ENCODE measurements at regions not wholly inside any gene's neighbourhood (a gene's known extent, or its start where the extent isn't known, plus 50 kb on each side); places are given as distances from the start of the nearest gene placed in this dataset.

DNA sequence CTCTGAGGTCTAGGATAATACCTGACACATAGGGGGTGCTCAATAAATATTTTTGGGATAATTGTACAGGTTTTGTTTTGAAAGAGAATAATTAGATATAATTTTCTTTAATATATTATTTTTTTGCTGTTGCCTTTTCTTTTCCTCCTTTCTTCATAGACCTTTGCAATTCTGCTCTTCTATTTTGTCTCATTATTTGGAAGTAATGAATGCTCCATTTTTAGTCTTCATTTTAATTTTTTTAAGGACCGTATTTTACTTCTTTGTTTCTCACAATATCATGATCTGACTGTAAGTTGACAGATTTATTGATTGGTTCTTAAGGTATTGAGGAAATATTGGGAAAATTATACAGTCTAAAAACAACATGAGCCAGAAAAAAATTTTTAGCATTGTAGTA, 150.5 kb upstream of the TMC3 start:
- POLR2A ChIA-PET, result no interaction called here
- Mint-ChIP-seq H3K36me3 (no peaks in the 10 kb centered on the region), H3K9me3 (peaks cover 2% of the 10 kb centered on the region), H3K4me1 (no peaks in the 10 kb centered on the region), H3K27me3 (no peaks in the 10 kb centered on the region), H3K27ac (no peak overlapping the region), H3K4me3 (no peak overlapping the region)
- ATAC-seq (ENCODE audit: low read depth) (no peak), DNase-seq (no peak)

DNA sequence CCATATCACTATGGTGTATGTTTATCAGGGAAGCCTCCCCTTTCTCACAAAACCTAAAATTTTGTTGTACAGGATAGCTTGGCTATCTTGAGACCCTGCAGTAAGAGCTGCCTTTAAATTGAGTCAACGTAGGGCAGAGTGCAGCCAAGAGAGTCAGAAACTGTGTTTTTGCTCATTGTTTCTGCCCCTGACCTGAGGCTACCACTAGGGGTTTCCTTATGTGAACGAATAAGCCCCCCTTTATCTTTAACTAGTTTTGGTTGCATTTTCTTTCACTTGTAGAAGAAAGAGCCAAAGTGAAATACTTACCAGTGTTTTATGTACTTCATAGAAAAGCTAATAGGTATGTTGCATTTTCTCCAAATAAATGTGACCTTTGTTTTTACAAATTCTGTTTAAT, 149.9 kb upstream of the TMC3 start:
- Mint-ChIP-seq H3K27me3 (no peaks in the 10 kb centered on the region), H3K9me3 (peaks cover 2% of the 10 kb centered on the region), H3K4me1 (no peaks in the 10 kb centered on the region), H3K27ac (no peak overlapping the region), H3K36me3 (no peaks in the 10 kb centered on the region), H3K4me3 (no peak overlapping the region)
- POLR2A ChIA-PET, result no interaction called here
- ATAC-seq (ENCODE audit: low read depth) (no peak), DNase-seq (no peak)

DNA sequence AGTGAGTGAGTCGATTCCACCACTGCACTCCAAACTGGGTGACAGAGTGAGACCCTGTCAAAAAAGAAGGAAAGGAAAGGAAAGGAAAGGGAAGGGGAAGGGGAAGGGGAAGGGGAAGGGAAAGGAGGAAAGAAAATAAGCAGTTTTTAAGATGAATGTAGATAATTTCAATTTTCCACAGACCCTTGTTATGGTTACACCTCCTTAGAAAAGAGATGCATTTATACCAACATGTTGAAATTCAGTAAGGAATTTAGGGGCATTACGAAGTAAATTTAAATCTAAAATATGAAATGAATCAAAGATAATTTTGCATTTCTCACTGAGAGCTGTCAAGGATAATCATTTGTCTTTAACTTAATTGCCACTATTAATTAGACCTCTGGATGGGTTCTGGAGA, 146.5 kb upstream of the TMC3 start:
- no peak overlapping the region for H3K27ac Mint-ChIP-seq
- H3K4me1 Mint-ChIP-seq, result peaks cover 1% of the 10 kb centered on the region

DNA sequence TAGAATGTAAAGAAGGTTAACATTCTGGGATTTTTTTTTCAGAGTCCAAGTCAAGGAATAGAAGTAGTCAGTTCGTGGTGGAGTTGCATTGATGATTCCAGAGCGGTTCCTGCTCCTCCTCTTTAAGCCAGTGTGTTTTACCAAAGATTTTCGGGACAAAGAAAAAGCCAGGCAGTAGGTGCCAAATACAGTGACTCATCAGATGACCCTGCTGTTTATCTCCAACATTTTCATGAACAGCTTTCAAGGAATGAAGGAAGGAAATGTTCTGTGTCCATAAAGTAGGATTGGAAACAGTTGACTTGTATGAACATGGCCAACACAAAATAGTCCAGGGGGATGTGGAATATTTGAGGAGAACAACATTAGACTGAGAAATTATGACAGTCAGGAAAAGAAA, 142.4 kb upstream of the TMC3 start:
- Mint-ChIP-seq H3K4me1 (peaks cover 1% of the 10 kb centered on the region), H3K4me3 (no peak overlapping the region), H3K9me3 (no peaks in the 10 kb centered on the region), H3K27me3 (peaks cover 8% of the 10 kb centered on the region), H3K36me3 (no peaks in the 10 kb centered on the region), H3K27ac (no peak overlapping the region)
- POLR2A ChIA-PET, result no interaction called here
- no peak for ATAC-seq (ENCODE audit: low read depth)
- DNase-seq, result no peak

More for the DNA sequence above, 146.5 kb upstream of the TMC3 start:
- no peak for DNase-seq
- Mint-ChIP-seq H3K9me3 (no peaks in the 10 kb centered on the region), H3K4me3 (no peak overlapping the region), H3K27me3 (peaks cover 4% of the 10 kb centered on the region), H3K36me3 (no peaks in the 10 kb centered on the region)
- POLR2A ChIA-PET, result no interaction called here
- ATAC-seq (ENCODE audit: low read depth), result no peak

DNA sequence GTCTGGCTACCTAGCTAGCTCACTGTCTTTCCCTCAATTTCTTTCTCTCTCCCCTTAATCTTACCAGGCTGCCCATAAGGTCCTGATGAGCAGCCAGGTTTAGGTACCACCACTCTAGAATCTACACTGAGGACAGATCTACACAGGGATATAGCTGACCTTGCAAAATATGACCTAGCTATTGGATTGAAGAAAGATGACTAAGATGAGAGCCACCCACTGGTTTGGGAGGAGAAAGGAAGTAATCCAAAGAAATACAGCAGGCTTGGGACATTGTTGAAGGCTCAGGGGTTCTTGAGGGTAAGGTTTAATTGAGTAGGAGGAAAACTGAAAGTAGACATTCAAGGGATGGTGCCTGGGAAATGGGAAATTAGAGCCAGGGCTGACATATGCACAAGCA, 142.0 kb upstream of the TMC3 start:
- H3K9me3 Mint-ChIP-seq, result no peaks in the 10 kb centered on the region
- ATAC-seq (ENCODE audit: low read depth) (no peak), DNase-seq (no peak)
- POLR2A ChIA-PET, result no interaction called here
- H3K4me1 Mint-ChIP-seq, result peaks cover 1% of the 10 kb centered on the region
- no peaks in the 10 kb centered on the region for H3K36me3 Mint-ChIP-seq
- H3K4me3 Mint-ChIP-seq, result no peak overlapping the region
- peaks cover 8% of the 10 kb centered on the region for H3K27me3 Mint-ChIP-seq
- H3K27ac Mint-ChIP-seq, result no peak overlapping the region

DNA sequence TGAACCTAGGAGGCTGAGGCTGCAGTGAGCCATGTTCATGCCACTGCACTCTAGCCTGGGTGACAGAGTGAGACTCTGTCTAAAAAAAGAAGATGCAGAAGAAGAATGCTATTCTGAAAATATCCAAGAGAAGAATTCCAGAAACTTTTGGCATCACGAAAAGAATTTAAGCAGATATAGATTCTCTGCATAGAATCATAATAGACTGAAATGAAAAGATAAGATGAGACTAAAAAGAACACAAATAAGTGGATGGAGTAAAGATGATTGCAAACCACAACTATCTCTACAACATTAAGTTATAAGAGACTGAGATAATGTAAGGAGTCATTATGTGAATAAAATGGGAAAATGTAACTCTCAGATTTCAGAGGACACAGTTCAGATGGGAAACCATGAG, 140.7 kb upstream of the TMC3 start:
- peaks cover 1% of the 10 kb centered on the region for H3K4me1 Mint-ChIP-seq
- DNase-seq, result no peak
- H3K27me3 Mint-ChIP-seq, result peaks cover 8% of the 10 kb centered on the region
- no peak overlapping the region for H3K27ac Mint-ChIP-seq
- H3K4me3 Mint-ChIP-seq, result no peak overlapping the region
- no peaks in the 10 kb centered on the region for H3K9me3 Mint-ChIP-seq
- no peaks in the 10 kb centered on the region for H3K36me3 Mint-ChIP-seq
- ATAC-seq (ENCODE audit: low read depth), result no peak
- POLR2A ChIA-PET, result no interaction called here

DNA sequence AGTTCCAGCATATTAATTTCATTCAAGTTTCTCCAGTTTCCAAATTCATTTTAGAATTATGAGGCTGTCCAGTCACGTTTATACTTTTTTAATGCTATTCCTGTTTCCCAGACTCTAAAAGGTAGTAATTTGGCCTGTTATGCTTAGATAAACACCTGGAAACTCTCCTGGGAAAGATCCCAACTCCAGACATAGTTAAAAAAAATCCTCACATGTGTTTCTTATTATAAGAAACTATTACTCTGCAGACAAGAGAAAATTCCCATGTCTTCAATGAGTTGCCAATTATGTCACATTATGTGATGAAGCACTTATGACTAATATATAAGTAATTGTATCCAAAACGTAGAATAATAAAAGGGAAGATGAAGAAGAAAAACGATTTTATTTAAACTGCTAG, 137.1 kb upstream of the TMC3 start:
- POLR2A ChIA-PET, result no interaction called here
- Mint-ChIP-seq H3K27me3 (peaks cover 8% of the 10 kb centered on the region), H3K27ac (no peak overlapping the region), H3K36me3 (no peaks in the 10 kb centered on the region), H3K4me3 (no peak overlapping the region), H3K4me1 (no peaks in the 10 kb centered on the region), H3K9me3 (no peaks in the 10 kb centered on the region)
- DNase-seq, result no peak
- ATAC-seq (ENCODE audit: low read depth), result no peak

DNA sequence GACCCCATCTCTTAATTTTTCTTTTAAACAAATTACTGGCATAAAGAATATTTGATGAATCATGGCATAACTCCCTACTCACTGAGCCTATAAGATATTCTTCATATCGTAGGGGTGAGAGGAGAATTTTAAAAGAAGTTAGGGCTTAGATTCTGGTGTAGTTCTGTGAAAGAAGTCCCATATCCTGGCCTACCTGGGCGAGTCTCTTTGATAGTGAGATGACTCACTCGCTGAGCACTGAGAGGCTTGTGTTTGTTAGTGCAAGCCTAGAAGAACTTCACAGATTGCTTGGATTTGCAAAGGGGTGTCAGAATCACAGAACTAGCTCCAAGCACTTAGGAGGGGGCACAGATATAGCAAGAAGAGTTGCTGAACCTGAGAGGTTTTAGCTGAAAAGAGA, 133.8 kb upstream of the TMC3 start:
- Mint-ChIP-seq H3K9me3 (no peaks in the 10 kb centered on the region), H3K36me3 (no peaks in the 10 kb centered on the region), H3K4me1 (no peaks in the 10 kb centered on the region), H3K4me3 (no peak overlapping the region), H3K27me3 (peaks cover 3% of the 10 kb centered on the region), H3K27ac (no peak overlapping the region)
- POLR2A ChIA-PET, result no interaction called here
- ATAC-seq (ENCODE audit: low read depth), result no peak
- DNase-seq, result no peak

DNA sequence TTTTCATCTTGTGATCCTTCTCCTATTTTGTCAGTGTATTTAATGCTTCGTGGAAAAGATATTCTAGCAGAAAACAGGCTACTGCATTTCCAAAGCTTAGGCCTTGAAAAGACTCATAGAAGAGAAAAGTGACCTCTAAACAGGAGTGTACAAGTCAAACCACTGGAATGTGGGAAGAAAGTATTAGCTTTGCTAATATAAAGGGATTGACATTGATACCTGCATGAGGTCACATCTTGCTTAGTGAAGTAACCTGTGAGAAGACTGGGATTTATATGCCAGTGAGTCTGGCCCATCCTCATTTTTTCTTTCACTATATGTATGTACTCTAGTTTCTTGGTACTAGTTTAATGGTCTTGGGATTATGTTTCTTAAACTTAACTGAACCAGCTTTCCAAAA, 132.9 kb upstream of the TMC3 start:
- Mint-ChIP-seq H3K36me3 (no peaks in the 10 kb centered on the region), H3K27me3 (peaks cover 3% of the 10 kb centered on the region), H3K4me1 (no peaks in the 10 kb centered on the region), H3K27ac (no peak overlapping the region), H3K9me3 (no peaks in the 10 kb centered on the region), H3K4me3 (no peak overlapping the region)
- DNase-seq (no peak), ATAC-seq (ENCODE audit: low read depth) (no peak)
- POLR2A ChIA-PET, result no interaction called here

DNA sequence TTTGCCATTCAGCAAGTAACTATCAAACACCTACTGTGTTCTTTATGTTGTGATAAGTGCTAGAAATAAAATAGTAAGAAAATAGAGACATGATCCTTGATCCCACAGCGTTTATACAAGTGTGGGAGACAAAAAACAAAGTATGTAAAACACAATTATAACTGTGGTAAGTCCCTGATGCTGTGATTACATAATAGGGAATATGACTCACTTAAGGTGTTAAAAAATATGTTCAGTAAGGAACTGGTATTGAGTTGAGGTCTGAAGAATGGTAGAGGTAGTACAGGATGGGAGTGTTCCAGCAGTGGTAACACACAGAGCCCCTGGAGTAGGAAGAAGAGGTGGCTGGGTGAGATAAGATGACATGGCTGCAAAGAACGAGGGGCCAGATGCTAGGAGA, 132.1 kb upstream of the TMC3 start:
- Mint-ChIP-seq H3K9me3 (no peaks in the 10 kb centered on the region), H3K27ac (no peak overlapping the region), H3K36me3 (no peaks in the 10 kb centered on the region), H3K27me3 (peaks cover 3% of the 10 kb centered on the region), H3K4me3 (no peak overlapping the region), H3K4me1 (no peaks in the 10 kb centered on the region)
- ATAC-seq (ENCODE audit: low read depth) (no peak), DNase-seq (no peak)
- POLR2A ChIA-PET, result no interaction called here

DNA sequence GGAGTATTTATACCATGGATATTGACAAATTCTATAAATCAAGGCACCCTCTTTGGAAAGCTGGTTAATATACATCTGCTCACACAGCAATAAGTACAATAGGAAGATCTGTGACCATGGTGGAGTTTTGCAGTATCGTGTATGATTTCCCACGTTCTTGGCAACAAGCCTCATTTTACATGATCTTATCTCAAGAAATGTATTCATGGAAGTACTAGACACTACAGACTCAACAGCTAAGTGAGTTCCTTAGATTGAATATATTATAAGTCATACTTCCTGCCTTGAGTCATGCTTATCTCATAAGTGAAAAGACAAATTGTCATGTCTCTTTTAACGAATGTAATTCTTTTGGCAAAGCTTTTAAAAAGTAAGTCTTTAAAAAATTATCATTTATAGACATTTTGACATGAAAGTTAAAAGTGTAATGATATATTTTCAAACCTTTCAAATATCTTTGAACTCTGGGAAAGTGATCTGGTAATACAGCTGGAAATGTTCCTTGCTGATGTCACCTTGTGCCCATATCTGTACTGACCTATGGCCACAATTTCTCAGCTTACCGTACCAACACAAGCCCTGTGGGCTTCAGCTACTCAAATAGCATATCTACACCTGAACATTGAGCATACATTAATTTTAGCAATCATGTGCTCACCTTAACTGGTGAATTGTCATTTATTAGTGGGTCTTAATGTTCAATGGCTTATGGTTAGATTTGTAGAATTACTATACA, 130.3 kb upstream of the TMC3 start:
- no peaks in the 10 kb centered on the region for H3K4me1 Mint-ChIP-seq
- H3K27me3 Mint-ChIP-seq, result peaks cover 3% of the 10 kb centered on the region
- H3K27ac Mint-ChIP-seq, result no peak overlapping the region
- ATAC-seq (ENCODE audit: low read depth) (no peak), DNase-seq (no peak)
- H3K36me3 Mint-ChIP-seq, result no peaks in the 10 kb centered on the region
- no peaks in the 10 kb centered on the region for H3K9me3 Mint-ChIP-seq
- POLR2A ChIA-PET, result no interaction called here
- no peak overlapping the region for H3K4me3 Mint-ChIP-seq

DNA sequence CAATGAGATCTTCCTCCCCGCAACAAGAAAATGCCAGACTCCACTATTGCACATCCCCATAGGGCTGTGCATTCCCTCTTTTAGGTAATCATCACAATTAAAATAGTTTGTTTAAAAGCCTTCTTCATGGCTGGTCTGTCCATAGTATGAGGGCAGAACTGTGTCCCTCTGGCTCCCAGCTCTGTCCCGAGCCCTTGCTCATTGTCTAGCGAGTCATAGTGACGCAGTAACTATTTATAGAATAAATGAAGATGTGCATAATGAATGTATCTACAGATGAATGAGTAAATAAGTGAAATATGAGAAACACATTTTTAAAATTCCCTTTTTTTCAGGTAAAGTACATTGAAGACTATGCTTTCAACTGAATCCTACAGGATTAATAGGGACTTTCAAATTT, 128.4 kb upstream of the TMC3 start:
- Mint-ChIP-seq H3K27me3 (peaks cover 3% of the 10 kb centered on the region), H3K27ac (no peak overlapping the region), H3K9me3 (no peaks in the 10 kb centered on the region), H3K4me3 (no peak overlapping the region), H3K4me1 (no peaks in the 10 kb centered on the region), H3K36me3 (no peaks in the 10 kb centered on the region)
- ATAC-seq (ENCODE audit: low read depth), result no peak
- DNase-seq, result no peak
- POLR2A ChIA-PET, result no interaction called here

DNA sequence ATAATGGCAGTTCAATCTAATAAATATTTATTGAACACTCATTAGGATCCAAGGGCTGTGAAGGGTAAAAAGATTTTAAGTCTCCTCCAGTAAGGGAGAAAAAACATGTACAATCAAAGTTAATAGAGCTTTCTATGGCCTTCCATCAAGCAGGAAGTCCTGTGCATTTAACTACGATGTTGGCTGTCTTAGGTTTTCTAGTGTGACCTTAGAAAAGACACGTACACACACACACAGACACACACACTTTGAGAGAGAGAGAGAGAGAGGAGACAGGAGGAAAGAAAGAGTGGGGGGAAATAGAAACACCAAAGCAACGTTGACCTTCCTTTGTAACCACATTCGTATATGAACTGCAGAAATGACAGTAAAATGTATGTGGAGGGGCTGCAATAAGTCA, 126.1 kb upstream of the TMC3 start:
- Mint-ChIP-seq H3K27me3 (peaks cover 3% of the 10 kb centered on the region), H3K36me3 (no peaks in the 10 kb centered on the region), H3K9me3 (no peaks in the 10 kb centered on the region), H3K4me3 (no peak overlapping the region), H3K4me1 (no peaks in the 10 kb centered on the region), H3K27ac (no peak overlapping the region)
- ATAC-seq (ENCODE audit: low read depth) (no peak), DNase-seq (no peak)
- POLR2A ChIA-PET, result no interaction called here

DNA sequence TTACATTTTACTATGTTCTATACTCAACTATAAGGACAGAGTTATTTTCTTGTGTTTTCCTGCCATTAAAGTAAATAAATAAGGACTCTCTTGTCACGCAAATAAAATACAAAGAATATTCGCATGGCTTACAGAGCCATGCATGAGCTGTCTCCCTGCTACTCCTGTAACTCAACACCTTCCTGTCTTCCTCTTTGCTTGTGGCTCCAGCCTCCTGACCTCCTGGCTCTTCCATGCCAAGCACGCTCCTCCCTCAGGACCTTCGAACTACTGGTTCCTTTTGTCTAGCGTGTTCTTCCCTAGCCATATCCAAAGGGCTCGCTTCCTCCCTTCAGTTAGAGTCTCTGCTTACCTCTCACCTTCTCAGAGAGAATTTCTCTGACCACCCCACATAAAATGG, 124.3 kb upstream of the TMC3 start:
- Mint-ChIP-seq H3K4me1 (no peaks in the 10 kb centered on the region), H3K4me3 (no peak overlapping the region), H3K27me3 (peaks cover 2% of the 10 kb centered on the region), H3K36me3 (no peaks in the 10 kb centered on the region), H3K9me3 (no peaks in the 10 kb centered on the region), H3K27ac (no peak overlapping the region)
- no peak for ATAC-seq (ENCODE audit: low read depth)
- no peak for DNase-seq
- POLR2A ChIA-PET, result no interaction called here

DNA sequence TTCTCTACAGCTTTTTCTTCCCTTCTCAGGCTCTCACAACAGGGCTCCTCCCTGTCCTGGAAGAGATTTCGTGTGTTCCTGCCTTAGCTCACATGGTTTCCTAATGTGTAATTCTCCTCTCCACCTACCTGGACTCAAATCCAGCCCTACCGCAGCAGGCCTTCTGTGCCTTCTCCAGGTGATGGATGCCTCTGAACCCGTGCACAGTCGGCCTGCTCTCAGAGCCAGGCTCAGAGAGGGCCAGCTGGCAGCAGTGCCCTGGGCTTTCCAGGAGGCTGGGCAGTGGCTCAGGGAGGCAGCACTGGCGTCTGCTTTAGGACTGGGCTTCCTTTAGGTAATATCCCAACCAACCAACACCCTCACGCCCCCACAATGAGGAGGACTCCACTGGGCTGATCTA, 123.2 kb upstream of the TMC3 start:
- H3K27ac Mint-ChIP-seq, result no peak overlapping the region
- no peak overlapping the region for H3K4me3 Mint-ChIP-seq
- H3K27me3 Mint-ChIP-seq, result no peaks in the 10 kb centered on the region
- ATAC-seq (ENCODE audit: low read depth), result no peak
- H3K9me3 Mint-ChIP-seq, result no peaks in the 10 kb centered on the region
- H3K36me3 Mint-ChIP-seq, result no peaks in the 10 kb centered on the region
- H3K4me1 Mint-ChIP-seq, result no peaks in the 10 kb centered on the region
- POLR2A ChIA-PET, result no interaction called here
- DNase-seq, result no peak
